Gastrocnemius medialis (tissue), 4 donors: ENCODE measurements at regions not wholly inside any gene's neighbourhood (a gene's known extent, or its start where the extent isn't known, plus 50 kb on each side); places are given as distances from the start of the nearest gene placed in this dataset.

Source experiments
- ATAC-seq, 2 donors: fragments of 150-250 bp; one replicate each; pipeline ENCODE4 v1.9.1; 2016
- DNase-seq, 2 donors: peaks; one replicate each; pipeline ENCODE4 v3.0.0-alpha.2; 2019
- H3K27ac ChIP-seq, 4 donors: fragments of 200-600 bp; sonication (generic); 1 replicate in 1 of 4; 2 replicates in 3 of 4; pipeline ENCODE4 v1.5.1; 2016 to 2018; ENCODE audit warnings: mild to moderate bottlenecking in 2 of 4, moderate library complexity in 1 of 4
- H3K27me3 ChIP-seq, 3 donors: fragments of 200-600 bp; sonication (generic) in 2 of 3; 1 replicate in 1 of 3; 2 replicates in 2 of 3; pipeline versions ENCODE4 v1.5.1 to v1.6.0; 2016 to 2019; ENCODE audit warnings: mild to moderate bottlenecking in 1 of 3, moderate library complexity in 1 of 3
- H3K36me3 ChIP-seq, 2 donors: fragments of 200-600 bp; sonication (generic) in 1 of 2; one replicate each; pipeline ENCODE4 v1.5.1; 2017 to 2018
- H3K4me1 ChIP-seq, 2 donors: fragments of 200-600 bp; sonication (generic) in 1 of 2; one replicate each; pipeline ENCODE4 v1.5.1; 2016 to 2017; ENCODE audit warnings: mild to moderate bottlenecking in 2 of 2
- H3K4me3 ChIP-seq, 4 donors: fragments of 200-600 bp; sonication (generic) in 3 of 4; 1 replicate in 1 of 4; 2 replicates in 3 of 4; pipeline ENCODE4 v1.5.1; 2016 to 2019; ENCODE audit warnings: mild to moderate bottlenecking in 2 of 4
- H3K9me3 ChIP-seq, 3 donors: fragments of 200-600 bp; sonication (generic) in 2 of 3; 1 replicate in 1 of 3; 2 replicates in 2 of 3; pipeline ENCODE4 v1.5.1; 2016 to 2019
- POLR2A ChIP-seq, 2 donors: fragments of 450-650 bp; IDR thresholded peaks; one replicate each; pipeline ENCODE4 v1.6.1; 2017; ENCODE audit warnings: antibody characterized with exemption in 2 of 2, mild to moderate bottlenecking in 2 of 2, moderate library complexity in 2 of 2
- in situ Hi-C, 4 donors: fragments of 200-750 bp; cut with MboI; loops; one replicate each; pipeline versions ENCODE4 v1.15.0 to v1.8.0; 2017; ENCODE audit warnings: low sequenced_read_pairs in 4 of 4
- intact Hi-C: fragments of 100-400 bp; cut with DNase I; formaldehyde crosslinking; loops from one replicate; pipeline ENCODE4 v1.15.1; 2023; ENCODE audit warnings: low total_unique reads
- TF ChIP-seq, protein P1 (sequence below), 5 experiments: fragments of 450-650 bp in 3 of 5; fragments of 200-600 bp in 2 of 5; sonication (generic) in 2 of 5; IDR thresholded peaks in 4 of 5; conservative IDR thresholded peaks in 1 of 5; 1 replicate in 4 of 5; 2 replicates in 1 of 5; pipeline ENCODE4 v1.5.1; 2016 to 2019; ENCODE audit warnings: antibody characterized with exemption in 5 of 5, mild to moderate bottlenecking in 3 of 5, moderate library complexity in 3 of 5

DNA sequence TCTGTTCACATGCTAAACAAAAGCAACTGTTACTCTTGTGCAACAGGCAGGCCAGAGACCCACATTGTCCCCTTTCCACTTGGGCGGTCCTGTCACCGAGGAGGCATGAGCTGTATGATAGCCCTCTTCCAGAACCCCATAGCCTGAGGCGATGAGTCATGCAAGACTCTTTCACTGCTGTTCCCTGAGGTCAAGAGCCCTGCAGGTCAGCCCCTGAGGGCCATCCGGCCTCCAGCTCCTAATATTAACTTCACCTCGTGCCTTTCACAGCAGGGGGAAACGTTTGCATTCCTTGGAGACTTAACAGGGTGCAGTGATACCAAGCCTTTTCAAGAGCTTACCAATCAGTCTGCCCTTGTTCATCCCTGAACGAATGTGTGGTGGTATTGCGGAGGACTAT, 253.3 kb upstream of the ECI2 start:
- H3K27ac ChIP-seq: no peak overlapping the region
- no peaks in the 10 kb centered on the region for H3K4me1 ChIP-seq
- TF ChIP-seq POLR2A (IDR thresholded peaks at IDR 0.05): no peak
- TF ChIP-seq, protein P1, sequence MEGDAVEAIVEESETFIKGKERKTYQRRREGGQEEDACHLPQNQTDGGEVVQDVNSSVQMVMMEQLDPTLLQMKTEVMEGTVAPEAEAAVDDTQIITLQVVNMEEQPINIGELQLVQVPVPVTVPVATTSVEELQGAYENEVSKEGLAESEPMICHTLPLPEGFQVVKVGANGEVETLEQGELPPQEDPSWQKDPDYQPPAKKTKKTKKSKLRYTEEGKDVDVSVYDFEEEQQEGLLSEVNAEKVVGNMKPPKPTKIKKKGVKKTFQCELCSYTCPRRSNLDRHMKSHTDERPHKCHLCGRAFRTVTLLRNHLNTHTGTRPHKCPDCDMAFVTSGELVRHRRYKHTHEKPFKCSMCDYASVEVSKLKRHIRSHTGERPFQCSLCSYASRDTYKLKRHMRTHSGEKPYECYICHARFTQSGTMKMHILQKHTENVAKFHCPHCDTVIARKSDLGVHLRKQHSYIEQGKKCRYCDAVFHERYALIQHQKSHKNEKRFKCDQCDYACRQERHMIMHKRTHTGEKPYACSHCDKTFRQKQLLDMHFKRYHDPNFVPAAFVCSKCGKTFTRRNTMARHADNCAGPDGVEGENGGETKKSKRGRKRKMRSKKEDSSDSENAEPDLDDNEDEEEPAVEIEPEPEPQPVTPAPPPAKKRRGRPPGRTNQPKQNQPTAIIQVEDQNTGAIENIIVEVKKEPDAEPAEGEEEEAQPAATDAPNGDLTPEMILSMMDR (IDR thresholded peaks at IDR 0.05 in 4 of 5, conservative IDR thresholded peaks at IDR 0.05 in 1 of 5): no peak
- H3K9me3 ChIP-seq: peaks cover 0 to 2% (median 0%) of the 10 kb centered on the region in 3 donors
- intact Hi-C loops: no loop called here
- ATAC-seq (no peak), DNase-seq (no peak)
- H3K27me3 ChIP-seq: no peaks in the 10 kb centered on the region
- H3K4me3 ChIP-seq: no peak overlapping the region
- in situ Hi-C loops: no loop called here
- H3K36me3 ChIP-seq: no peaks in the 10 kb centered on the region

DNA sequence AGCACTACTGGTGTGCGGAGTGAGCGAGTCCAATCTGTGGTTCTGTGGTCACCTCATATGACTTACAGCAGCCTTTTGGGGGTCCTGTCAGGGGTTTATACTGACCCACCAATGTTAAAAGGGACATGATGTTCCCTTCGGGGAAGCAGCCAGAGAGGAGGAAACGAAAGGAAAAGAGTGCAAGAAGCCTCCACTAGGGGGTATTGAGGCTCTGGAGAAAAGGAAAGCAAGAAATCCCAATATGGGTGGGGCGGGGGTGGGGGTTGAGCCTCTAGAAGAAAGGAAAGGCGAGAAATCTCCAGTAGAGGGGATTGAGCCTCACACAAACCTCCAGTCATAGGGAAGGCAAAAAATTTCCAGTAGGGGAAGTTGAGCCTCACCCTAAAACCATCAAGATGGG, 249.3 kb upstream of the ECI2 start:
- intact Hi-C loops: no loop called here
- Histone ChIP-seq H3K9me3 (peaks cover 0 to 3% (median 0%) of the 10 kb centered on the region in 3 donors), H3K27ac (no peak overlapping the region), H3K27me3 (no peaks in the 10 kb centered on the region), H3K4me3 (no peak overlapping the region), H3K36me3 (no peaks in the 10 kb centered on the region), H3K4me1 (peaks cover 13 to 17% of the 10 kb centered on the region in 2 donors)
- no peak for TF ChIP-seq POLR2A (IDR thresholded peaks at IDR 0.05)
- ATAC-seq (no peak), DNase-seq (no peak)
- in situ Hi-C loops: no loop called here

DNA sequence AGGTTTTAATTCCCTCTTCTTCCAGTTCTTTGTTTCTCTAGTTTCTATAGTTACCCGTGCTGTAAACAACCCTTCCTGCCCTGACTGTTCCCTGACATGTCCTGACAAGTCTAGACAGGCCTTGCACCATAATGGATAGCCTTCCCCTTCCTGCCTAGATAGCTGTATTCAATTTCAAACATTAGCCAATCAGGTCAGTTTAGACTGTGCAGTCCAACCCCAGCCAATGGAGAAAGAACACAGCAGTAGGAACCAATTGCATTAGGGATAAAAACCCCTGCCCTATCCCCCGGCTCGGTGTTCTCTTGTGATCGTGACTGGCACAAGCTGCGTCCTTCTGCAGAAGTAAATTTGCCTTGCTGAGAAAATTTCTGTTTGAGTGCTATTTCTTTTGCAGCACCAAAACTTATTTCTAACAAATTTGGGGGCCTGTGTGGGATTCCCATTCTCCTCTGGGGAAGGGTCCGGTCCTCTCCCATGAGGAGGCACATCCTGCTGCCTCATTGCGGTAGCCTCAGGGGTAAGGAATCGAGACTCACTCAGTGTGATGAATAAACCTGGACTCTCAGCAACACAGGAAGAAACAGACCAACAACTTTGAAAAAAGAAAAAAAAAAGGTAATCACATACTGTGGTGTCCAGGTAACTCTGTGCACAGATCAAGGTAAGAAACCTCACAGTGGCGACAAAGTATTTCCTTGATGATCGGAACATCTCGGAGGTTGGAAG, 248.7 kb upstream of the ECI2 start:
- no peaks in the 10 kb centered on the region for H3K36me3 ChIP-seq
- in situ Hi-C loops (no loop called here), intact Hi-C loops (no loop called here)
- no peak overlapping the region for H3K27ac ChIP-seq
- peaks cover 13 to 17% of the 10 kb centered on the region in 2 donors for H3K4me1 ChIP-seq
- H3K4me3 ChIP-seq: no peak overlapping the region
- ATAC-seq (no peak), DNase-seq (no peak)
- TF ChIP-seq POLR2A (IDR thresholded peaks at IDR 0.05): no peak
- TF ChIP-seq, protein P1 (IDR thresholded peaks at IDR 0.05 in 4 of 5, conservative IDR thresholded peaks at IDR 0.05 in 1 of 5): no peak
- no peaks in the 10 kb centered on the region for H3K27me3 ChIP-seq
- peaks cover 0 to 3% (median 0%) of the 10 kb centered on the region in 3 donors for H3K9me3 ChIP-seq

DNA sequence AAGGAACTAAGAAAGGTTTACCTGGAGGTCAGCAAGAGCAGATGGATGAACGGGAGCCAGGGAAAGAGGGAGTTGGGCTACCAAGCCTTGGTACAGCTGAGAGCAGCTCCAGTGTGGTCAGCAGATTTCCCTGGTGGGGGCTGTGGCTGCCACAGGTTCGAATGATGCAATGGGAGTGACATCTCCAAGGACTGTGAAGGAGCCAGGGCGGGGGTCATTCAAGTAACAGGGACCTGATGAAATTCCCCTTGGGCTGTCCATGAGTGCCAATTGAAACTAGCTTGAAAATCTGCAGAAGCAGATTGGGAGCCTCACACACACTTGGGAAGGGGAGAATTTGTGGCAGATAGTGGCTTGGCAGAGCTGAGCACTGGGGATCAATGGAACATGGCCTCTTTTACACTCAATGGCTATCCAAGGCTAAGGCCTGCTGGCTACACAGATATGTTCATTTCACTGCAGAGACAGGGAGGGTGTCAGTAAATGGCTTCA, 247.0 kb upstream of the ECI2 start:
- Histone ChIP-seq H3K4me3 (no peak overlapping the region), H3K27me3 (no peaks in the 10 kb centered on the region), H3K9me3 (peaks cover 0 to 3% (median 0%) of the 10 kb centered on the region in 3 donors), H3K4me1 (peaks cover 13 to 17% of the 10 kb centered on the region in 2 donors), H3K36me3 (no peaks in the 10 kb centered on the region), H3K27ac (peak overlapping the region in 1 of 4 donors; percentile 68)
- intact Hi-C loops (no loop called here), in situ Hi-C loops (no loop called here)
- TF ChIP-seq POLR2A (IDR thresholded peaks at IDR 0.05): no peak
- TF ChIP-seq, protein P1 (IDR thresholded peaks at IDR 0.05 in 4 of 5, conservative IDR thresholded peaks at IDR 0.05 in 1 of 5): no peak
- ATAC-seq (no peak), DNase-seq (no peak)

DNA sequence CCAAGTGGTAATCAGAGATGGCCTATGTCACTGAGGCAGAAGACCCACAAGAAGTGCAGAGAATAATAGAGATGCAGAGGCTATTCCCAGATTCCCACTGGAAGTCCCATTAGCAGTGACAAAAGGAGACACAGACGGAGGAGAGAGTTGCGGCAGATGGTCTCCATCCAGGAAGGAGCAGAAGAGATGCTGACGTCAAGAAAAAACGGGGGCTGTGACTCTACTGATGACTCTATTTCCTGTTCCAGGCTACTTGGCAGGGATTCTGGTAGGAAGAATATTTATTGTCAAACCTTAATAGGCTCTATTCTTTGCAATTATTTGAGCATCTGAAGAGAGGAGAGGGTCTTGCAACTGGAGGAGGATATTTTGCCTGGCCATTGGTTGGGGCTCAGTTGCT, 246.0 kb upstream of the ECI2 start:
- TF ChIP-seq, protein P1 (IDR thresholded peaks at IDR 0.05 in 4 of 5, conservative IDR thresholded peaks at IDR 0.05 in 1 of 5): no peak
- no peak for TF ChIP-seq POLR2A (IDR thresholded peaks at IDR 0.05)
- no peak overlapping the region for H3K4me3 ChIP-seq
- ATAC-seq (peak; percentile 12 to 22), DNase-seq (no peak)
- peaks cover 13 to 17% of the 10 kb centered on the region in 2 donors for H3K4me1 ChIP-seq
- H3K36me3 ChIP-seq: no peaks in the 10 kb centered on the region
- H3K27ac ChIP-seq: peak overlapping the region; percentile 66 to 79 (median 72)
- H3K9me3 ChIP-seq: peaks cover 0 to 3% (median 0%) of the 10 kb centered on the region in 3 donors
- no peaks in the 10 kb centered on the region for H3K27me3 ChIP-seq
- in situ Hi-C loops (no loop called here), intact Hi-C loops (no loop called here)
